Islet precursor cell (in vitro differentiated cells): ENCODE measurements at regions not wholly inside any gene's neighbourhood (a gene's known extent, or its start where the extent isn't known, plus 50 kb on each side); places are given as distances from the start of the nearest gene placed in this dataset.
A peak's percentile ranks its signal among the peaks of the same experiment; 100 is the strongest.

Source experiments
- DNase-seq: peaks from one replicate; pipeline ENCODE4 v3.0.0-alpha.2; 2018

GRCh38 chr12:75783093-75783877 lies 248.3 kb downstream of the PHLDA1 start:
- DNase-seq = peak; percentile 52

- no peak for DNase-seq
Observed at GRCh38 chr12:75782069-75782581, 249.5 kb downstream of the PHLDA1 start.

GRCh38 chr12:75781532-75782046 lies 250.0 kb downstream of the PHLDA1 start:
- no peak for DNase-seq

- peak; percentile 66 for DNase-seq
Observed at GRCh38 chr12:75779891-75780496, 251.6 kb downstream of the PHLDA1 start.

- DNase-seq = no peak
Observed at GRCh38 chr12:75774261-75775052, 257.1 kb downstream of the PHLDA1 start.

GRCh38 chr12:75773377-75773776 lies 258.2 kb downstream of the PHLDA1 start:
- no peak for DNase-seq

GRCh38 chr12:75771023-75771422 lies 259.6 kb upstream of the KRR1 start:
- DNase-seq = no peak

GRCh38 chr12:75767957-75768356 lies 256.5 kb upstream of the KRR1 start:
- no peak for DNase-seq

- DNase-seq = peak; percentile 63
Observed at GRCh38 chr12:75766263-75767160, 255.1 kb upstream of the KRR1 start.

- DNase-seq = no peak
Observed at GRCh38 chr12:75765170-75766059, 254.0 kb upstream of the KRR1 start.

GRCh38 chr12:75764091-75764841 lies 252.9 kb upstream of the KRR1 start:
- DNase-seq = no peak

- DNase-seq = no peak
Observed at GRCh38 chr12:75760573-75761294, 249.3 kb upstream of the KRR1 start.

- no peak for DNase-seq
Observed at GRCh38 chr12:75759842-75760572, 248.6 kb upstream of the KRR1 start.

GRCh38 chr12:75759196-75759595 lies 247.8 kb upstream of the KRR1 start:
- DNase-seq = no peak

GRCh38 chr12:75756771-75757170 lies 245.4 kb upstream of the KRR1 start:
- DNase-seq = no peak

GRCh38 chr12:75756111-75756510 lies 244.7 kb upstream of the KRR1 start:
- DNase-seq = no peak

- DNase-seq = no peak
Observed at GRCh38 chr12:75754698-75755097, 243.3 kb upstream of the KRR1 start.

- DNase-seq = no peak
Observed at GRCh38 chr12:75754141-75754540, 242.7 kb upstream of the KRR1 start.
